SU-DHL-6 (cell line): ENCODE measurements at regions not wholly inside any gene's neighbourhood (a gene's known extent, or its start where the extent isn't known, plus 50 kb on each side); places are given as distances from the start of the nearest gene placed in this dataset.

ENCODE experiments used
- EZH2phosphoT487 ChIP-seq: fragments of 200-600 bp; sonication (generic), shearing (Covaris generic); conservative IDR thresholded peaks from 2 replicates; pipeline ENCODE4 v1.6.1; 2018; ENCODE audit warnings: mild to moderate bottlenecking, antibody characterized with exemption, low read length, moderate library complexity, mixed read lengths
- TF ChIP-seq, protein P1 (sequence below): fragments of 200-600 bp; sonication (generic); IDR thresholded peaks from one replicate; pipeline ENCODE4 v1.5.1; 2017; ENCODE audit warnings: antibody characterized with exemption, mild to moderate bottlenecking, low read length, moderate library complexity; ENCODE audit not compliant: insufficient read depth, poor library complexity, severe bottlenecking

DNA sequence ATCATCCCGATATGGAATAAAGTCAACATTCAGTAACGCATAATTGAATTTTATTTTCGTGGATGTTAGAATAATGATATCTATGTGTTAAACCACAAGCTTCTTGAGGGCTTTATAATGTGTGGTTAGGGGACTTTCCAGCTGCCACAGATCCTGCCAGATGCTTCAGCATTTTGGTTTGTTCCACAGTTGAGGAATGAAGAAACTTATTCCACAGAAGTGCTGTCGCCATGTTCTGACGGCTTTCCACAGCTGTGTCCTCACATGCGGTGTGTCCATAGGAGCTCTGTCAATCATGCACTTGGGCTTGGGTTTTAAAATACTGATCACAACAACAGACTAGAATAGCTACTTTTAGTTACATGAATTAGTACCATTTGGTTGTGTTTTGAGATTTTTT lies 411.9 kb downstream of the TRIML1 start:
- TF ChIP-seq, protein P1, sequence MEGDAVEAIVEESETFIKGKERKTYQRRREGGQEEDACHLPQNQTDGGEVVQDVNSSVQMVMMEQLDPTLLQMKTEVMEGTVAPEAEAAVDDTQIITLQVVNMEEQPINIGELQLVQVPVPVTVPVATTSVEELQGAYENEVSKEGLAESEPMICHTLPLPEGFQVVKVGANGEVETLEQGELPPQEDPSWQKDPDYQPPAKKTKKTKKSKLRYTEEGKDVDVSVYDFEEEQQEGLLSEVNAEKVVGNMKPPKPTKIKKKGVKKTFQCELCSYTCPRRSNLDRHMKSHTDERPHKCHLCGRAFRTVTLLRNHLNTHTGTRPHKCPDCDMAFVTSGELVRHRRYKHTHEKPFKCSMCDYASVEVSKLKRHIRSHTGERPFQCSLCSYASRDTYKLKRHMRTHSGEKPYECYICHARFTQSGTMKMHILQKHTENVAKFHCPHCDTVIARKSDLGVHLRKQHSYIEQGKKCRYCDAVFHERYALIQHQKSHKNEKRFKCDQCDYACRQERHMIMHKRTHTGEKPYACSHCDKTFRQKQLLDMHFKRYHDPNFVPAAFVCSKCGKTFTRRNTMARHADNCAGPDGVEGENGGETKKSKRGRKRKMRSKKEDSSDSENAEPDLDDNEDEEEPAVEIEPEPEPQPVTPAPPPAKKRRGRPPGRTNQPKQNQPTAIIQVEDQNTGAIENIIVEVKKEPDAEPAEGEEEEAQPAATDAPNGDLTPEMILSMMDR, result no peak
- TF ChIP-seq EZH2phosphoT487, result no peak
